ENCODE measurements at regions not wholly inside any gene's neighbourhood (a gene's known extent, or its start where the extent isn't known, plus 50 kb on each side); places are given as distances from the start of the nearest gene placed in this dataset.
"Not testable (repeated sequence)": the region's sequence is repeated elsewhere in the genome, so short reads cannot be mapped to it uniquely, and the experiment has no call there.

DNA sequence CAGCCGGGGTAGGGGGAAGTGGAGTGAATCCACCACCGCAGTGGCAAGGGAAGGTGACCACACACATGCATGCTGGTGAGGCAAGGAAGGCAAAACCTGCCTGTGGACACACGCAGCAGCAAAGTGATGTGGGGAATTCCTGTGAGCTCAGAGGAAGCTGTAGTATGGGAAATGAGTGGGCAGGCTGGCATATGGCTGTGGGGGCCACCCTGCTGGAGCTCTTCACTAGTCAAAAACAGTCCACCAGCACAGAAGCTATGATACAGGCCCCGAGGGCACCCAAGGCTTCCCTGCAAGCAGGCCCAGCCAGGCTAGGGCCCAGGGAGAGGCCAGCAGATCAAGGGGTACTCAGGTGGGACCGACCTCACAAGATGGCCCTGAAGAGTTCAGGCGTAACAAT is 239.1 kb downstream of the CHM start:
- POLR2A ChIA-PET = no interaction called here
- no peaks in the 10 kb centered on the region for H3K4me1 ChIP-seq
- TF ChIP-seq, protein P1, sequence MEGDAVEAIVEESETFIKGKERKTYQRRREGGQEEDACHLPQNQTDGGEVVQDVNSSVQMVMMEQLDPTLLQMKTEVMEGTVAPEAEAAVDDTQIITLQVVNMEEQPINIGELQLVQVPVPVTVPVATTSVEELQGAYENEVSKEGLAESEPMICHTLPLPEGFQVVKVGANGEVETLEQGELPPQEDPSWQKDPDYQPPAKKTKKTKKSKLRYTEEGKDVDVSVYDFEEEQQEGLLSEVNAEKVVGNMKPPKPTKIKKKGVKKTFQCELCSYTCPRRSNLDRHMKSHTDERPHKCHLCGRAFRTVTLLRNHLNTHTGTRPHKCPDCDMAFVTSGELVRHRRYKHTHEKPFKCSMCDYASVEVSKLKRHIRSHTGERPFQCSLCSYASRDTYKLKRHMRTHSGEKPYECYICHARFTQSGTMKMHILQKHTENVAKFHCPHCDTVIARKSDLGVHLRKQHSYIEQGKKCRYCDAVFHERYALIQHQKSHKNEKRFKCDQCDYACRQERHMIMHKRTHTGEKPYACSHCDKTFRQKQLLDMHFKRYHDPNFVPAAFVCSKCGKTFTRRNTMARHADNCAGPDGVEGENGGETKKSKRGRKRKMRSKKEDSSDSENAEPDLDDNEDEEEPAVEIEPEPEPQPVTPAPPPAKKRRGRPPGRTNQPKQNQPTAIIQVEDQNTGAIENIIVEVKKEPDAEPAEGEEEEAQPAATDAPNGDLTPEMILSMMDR (IDR thresholded peaks at IDR 0.05; ENCODE audit: insufficient read depth in 1 of 2, low read depth in 1 of 2, low read length in 1 of 2, severe bottlenecking in 1 of 2, unreplicated experiment in 1 of 2) = no peak
- no peaks in the 10 kb centered on the region for H3K36me3 Mint-ChIP-seq (ENCODE audit: insufficient read depth, unreplicated experiment)
- no peak overlapping the region for H3K27ac Mint-ChIP-seq (ENCODE audit: unreplicated experiment)
- no peaks in the 10 kb centered on the region for H3K27me3 ChIP-seq (replicated peaks; ENCODE audit: control insufficient read depth, insufficient read depth, low read length)
- BruUV-seq (replicated peaks) = no TSS peak
- no peak overlapping the region for H3K4me3 Mint-ChIP-seq (ENCODE audit: unreplicated experiment)
- CTCF ChIA-PET = no interaction called here
- no peaks in the 10 kb centered on the region for H3K27me3 Mint-ChIP-seq (ENCODE audit: insufficient read depth, unreplicated experiment)
- peaks cover 19% of the 10 kb centered on the region for H3K9me3 Mint-ChIP-seq (ENCODE audit: unreplicated experiment)
- H3K4me1 Mint-ChIP-seq (ENCODE audit: low read depth, unreplicated experiment) = no peaks in the 10 kb centered on the region
- H3K9me3 ChIP-seq = no peaks in the 10 kb centered on the region
- H3K4me3 ChIP-seq (ENCODE audit: low read depth, low read length) = no peak overlapping the region
- H3K36me3 ChIP-seq (ENCODE audit: control insufficient read depth, insufficient read depth, low read length) = no peaks in the 10 kb centered on the region
- no peak for DNase-seq
- intact Hi-C loops (cut with micrococcal nuclease; ENCODE audit: unreplicated experiment) = no loop called here

DNA sequence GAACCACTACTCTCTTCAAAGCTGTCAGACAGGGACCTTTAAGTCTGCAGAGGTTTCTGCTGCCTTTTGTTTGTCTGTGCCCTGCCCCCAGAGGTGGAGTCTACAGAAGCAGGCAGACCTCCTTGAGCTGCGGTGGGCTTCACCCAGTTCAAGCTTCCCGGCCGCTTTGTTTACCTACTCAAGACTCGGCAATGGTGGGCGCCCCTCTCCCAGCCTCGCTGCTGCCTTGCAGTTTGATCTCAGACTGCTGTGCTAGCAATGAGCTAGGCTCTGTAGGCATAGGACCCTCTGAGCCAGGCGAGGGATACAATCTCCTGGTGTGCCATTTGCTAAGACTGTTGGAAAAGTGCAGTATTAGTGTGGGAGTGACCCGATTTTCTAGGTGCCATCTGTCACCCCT is 275.0 kb downstream of the CHM start:
- BruUV-seq (replicated peaks); H3K4me3 Mint-ChIP-seq (ENCODE audit: unreplicated experiment); H3K9me3 Mint-ChIP-seq (ENCODE audit: unreplicated experiment): not testable (repeated sequence)

DNA sequence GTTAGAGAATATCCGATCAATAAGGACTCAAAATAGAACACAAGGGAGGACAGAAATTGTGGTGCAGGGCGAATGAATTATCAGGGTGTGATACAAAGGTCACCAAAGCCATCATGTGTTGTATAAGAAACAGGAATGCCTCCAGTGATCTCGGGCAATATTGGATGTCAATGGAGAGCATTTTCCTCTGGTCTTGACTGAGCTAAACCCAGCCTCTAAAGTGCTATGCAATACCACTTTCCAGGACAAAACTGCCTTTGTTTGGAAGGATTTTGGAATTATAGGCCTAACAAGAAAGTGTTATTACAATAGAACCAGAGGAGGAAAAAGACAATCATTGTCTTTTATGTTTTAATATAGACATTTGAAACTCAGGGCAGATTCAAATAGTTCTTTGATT is 281.7 kb downstream of the CHM start:
- DNase-seq = no peak
- no peak overlapping the region for H3K4me3 ChIP-seq (ENCODE audit: low read depth, low read length)
- TF ChIP-seq, protein P1 (IDR thresholded peaks at IDR 0.05; ENCODE audit: insufficient read depth in 1 of 2, low read depth in 1 of 2, low read length in 1 of 2, severe bottlenecking in 1 of 2, unreplicated experiment in 1 of 2) = no peak
- no peak overlapping the region for H3K27ac Mint-ChIP-seq (ENCODE audit: unreplicated experiment)
- no peaks in the 10 kb centered on the region for H3K9me3 ChIP-seq
- no peaks in the 10 kb centered on the region for H3K36me3 ChIP-seq (ENCODE audit: control insufficient read depth, insufficient read depth, low read length)
- BruUV-seq (replicated peaks) = no TSS peak
- CTCF ChIA-PET = no interaction called here
- H3K9me3 Mint-ChIP-seq (ENCODE audit: unreplicated experiment) = no peaks in the 10 kb centered on the region
- POLR2A ChIA-PET = no interaction called here
- no peak overlapping the region for H3K4me3 Mint-ChIP-seq (ENCODE audit: unreplicated experiment)
- H3K4me1 ChIP-seq = no peaks in the 10 kb centered on the region
- no peaks in the 10 kb centered on the region for H3K36me3 Mint-ChIP-seq (ENCODE audit: insufficient read depth, unreplicated experiment)
- intact Hi-C loops (cut with micrococcal nuclease; ENCODE audit: unreplicated experiment) = no loop called here
- H3K27me3 Mint-ChIP-seq (ENCODE audit: insufficient read depth, unreplicated experiment) = no peaks in the 10 kb centered on the region
- no peaks in the 10 kb centered on the region for H3K4me1 Mint-ChIP-seq (ENCODE audit: low read depth, unreplicated experiment)
- H3K27me3 ChIP-seq (replicated peaks; ENCODE audit: control insufficient read depth, insufficient read depth, low read length) = no peaks in the 10 kb centered on the region

More for the DNA sequence above, 275.0 kb downstream of the CHM start:
- H3K4me1 ChIP-seq; H3K36me3 ChIP-seq (ENCODE audit: control insufficient read depth, insufficient read depth, low read length); H3K9me3 ChIP-seq; H3K4me1 Mint-ChIP-seq (ENCODE audit: low read depth, unreplicated experiment); H3K4me3 ChIP-seq (ENCODE audit: low read depth, low read length); H3K27me3 Mint-ChIP-seq (ENCODE audit: insufficient read depth, unreplicated experiment); H3K27ac Mint-ChIP-seq (ENCODE audit: unreplicated experiment); H3K27me3 ChIP-seq (replicated peaks; ENCODE audit: control insufficient read depth, insufficient read depth, low read length); CTCF ChIA-PET; DNase-seq; intact Hi-C loops (cut with micrococcal nuclease; ENCODE audit: unreplicated experiment); H3K36me3 Mint-ChIP-seq (ENCODE audit: insufficient read depth, unreplicated experiment); POLR2A ChIA-PET: not testable (repeated sequence)

DNA sequence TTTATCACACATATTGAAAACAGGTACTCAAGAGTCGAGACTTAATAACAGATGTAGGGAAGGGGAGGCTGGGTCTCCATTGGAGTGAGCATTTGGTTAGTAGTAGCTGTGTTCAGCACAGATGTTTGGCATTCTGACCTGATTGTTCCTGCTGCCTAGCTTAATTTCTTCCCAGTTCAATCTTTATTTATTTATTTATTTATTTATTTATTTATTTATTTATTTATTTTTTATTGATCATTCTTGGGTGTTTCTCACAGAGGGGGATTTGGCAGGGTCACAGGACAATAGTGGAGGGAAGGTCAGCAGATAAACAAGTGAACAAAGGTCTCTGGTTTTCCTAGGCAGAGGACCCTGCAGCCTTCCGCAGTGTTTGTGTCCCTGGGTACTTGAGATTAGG is 324.3 kb downstream of the CHM start:
- DNase-seq; CTCF ChIA-PET; H3K27me3 Mint-ChIP-seq (ENCODE audit: insufficient read depth, unreplicated experiment); POLR2A ChIA-PET; H3K4me3 Mint-ChIP-seq (ENCODE audit: unreplicated experiment); H3K36me3 ChIP-seq (ENCODE audit: control insufficient read depth, insufficient read depth, low read length); H3K4me3 ChIP-seq (ENCODE audit: low read depth, low read length); H3K36me3 Mint-ChIP-seq (ENCODE audit: insufficient read depth, unreplicated experiment); H3K9me3 Mint-ChIP-seq (ENCODE audit: unreplicated experiment); BruUV-seq (replicated peaks); H3K4me1 ChIP-seq; intact Hi-C loops (cut with micrococcal nuclease; ENCODE audit: unreplicated experiment); H3K9me3 ChIP-seq; H3K4me1 Mint-ChIP-seq (ENCODE audit: low read depth, unreplicated experiment); H3K27ac Mint-ChIP-seq (ENCODE audit: unreplicated experiment); H3K27me3 ChIP-seq (replicated peaks; ENCODE audit: control insufficient read depth, insufficient read depth, low read length): not testable (repeated sequence)

DNA sequence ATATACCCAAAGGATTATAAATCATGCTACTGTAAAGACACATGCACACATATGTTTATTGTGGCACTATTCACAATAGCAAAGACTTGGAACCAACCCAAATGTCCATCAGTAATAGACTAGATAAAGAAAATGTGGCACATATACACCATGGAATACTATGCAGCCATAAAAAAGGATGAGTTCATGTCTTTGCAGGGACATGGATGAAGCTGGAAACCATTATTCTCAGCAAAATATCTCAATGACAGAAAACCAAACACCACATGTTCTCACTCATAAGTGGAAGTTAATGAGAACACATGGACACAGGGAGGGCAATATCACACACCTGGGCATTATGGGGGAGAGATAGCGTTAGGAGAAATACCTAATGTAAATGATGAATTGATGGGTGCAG is 323.8 kb upstream of the POF1B start:
- H3K27me3 ChIP-seq (replicated peaks; ENCODE audit: control insufficient read depth, insufficient read depth, low read length); H3K36me3 Mint-ChIP-seq (ENCODE audit: insufficient read depth, unreplicated experiment); DNase-seq; POLR2A ChIA-PET; BruUV-seq (replicated peaks); H3K27ac Mint-ChIP-seq (ENCODE audit: unreplicated experiment); H3K4me1 ChIP-seq; intact Hi-C loops (cut with micrococcal nuclease; ENCODE audit: unreplicated experiment); H3K9me3 Mint-ChIP-seq (ENCODE audit: unreplicated experiment); H3K27me3 Mint-ChIP-seq (ENCODE audit: insufficient read depth, unreplicated experiment); H3K4me3 Mint-ChIP-seq (ENCODE audit: unreplicated experiment); CTCF ChIA-PET; H3K4me1 Mint-ChIP-seq (ENCODE audit: low read depth, unreplicated experiment); H3K36me3 ChIP-seq (ENCODE audit: control insufficient read depth, insufficient read depth, low read length); H3K9me3 ChIP-seq; H3K4me3 ChIP-seq (ENCODE audit: low read depth, low read length): not testable (repeated sequence)
